OCI-LY7 (cell line): ENCODE measurements at regions not wholly inside any gene's neighbourhood (a gene's known extent, or its start where the extent isn't known, plus 50 kb on each side); places are given as distances from the start of the nearest gene placed in this dataset.

ENCODE experiments used
- BruUV-seq: library from RNA; stranded (reverse); fragments of 400-500 nt; replicated peaks from 2 replicates; lab custom pipeline; 2021; lab: Mats Ljungman, UMichigan
- CTCF ChIA-PET: fragments of 300-600 bp; sonication (Branson Sonifier 250); formaldehyde crosslinking; loops from one replicate; lab custom pipeline; 2022; ENCODE audit warnings: antibody characterized with exemption; ENCODE audit not compliant: unreplicated experiment; lab: Charles Lee
- POLR2A ChIA-PET: fragments of 300-600 bp; sonication (Branson Sonifier 250); formaldehyde crosslinking; loops from one replicate; lab custom pipeline; 2022; ENCODE audit warnings: antibody characterized with exemption; lab: Charles Lee
- DNase-seq: peaks from one replicate; pipeline ENCODE4 v3.0.0-alpha.2; 2015; ENCODE audit warnings: low spot score
- H2AFZ ChIP-seq: fragments of 200-600 bp; sonication (generic), shearing (Covaris generic); 2 replicates; pipeline ENCODE4 v1.6.1; 2014; ENCODE audit warnings: mild to moderate bottlenecking, antibody characterized with exemption, low read length, moderate library complexity
- H3K27ac ChIP-seq: fragments of 200-600 bp; sonication (generic); 2 replicates; pipeline ENCODE4 v1.5.1; 2014; ENCODE audit warnings: mixed run types, low read depth, mild to moderate bottlenecking, moderate library complexity, low read length, inconsistent platforms; ENCODE audit not compliant: poor library complexity, severe bottlenecking
- H3K36me3 ChIP-seq: fragments of 200-600 bp; sonication (generic); 2 replicates; pipeline ENCODE4 v1.6.1; 2014; ENCODE audit warnings: mild to moderate bottlenecking, antibody characterized with exemption, low read length, moderate library complexity, mixed read lengths; ENCODE audit not compliant: insufficient read depth
- H3K4me1 ChIP-seq: fragments of 200-600 bp; sonication (generic); 2 replicates; pipeline ENCODE4 v1.5.1; 2014; ENCODE audit warnings: mild to moderate bottlenecking, low read length; ENCODE audit not compliant: insufficient read depth, poor library complexity, severe bottlenecking
- H3K4me2 ChIP-seq: fragments of 200-600 bp; sonication (generic); 2 replicates; pipeline ENCODE4 v1.6.1; 2014; ENCODE audit warnings: mild to moderate bottlenecking, low read length
- H3K4me3 ChIP-seq: fragments of 200-600 bp; sonication (generic); 2 replicates; pipeline ENCODE4 v1.5.1; 2014; ENCODE audit warnings: mild to moderate bottlenecking, low read depth, low read length; ENCODE audit not compliant: poor library complexity, severe bottlenecking
- H3K79me2 ChIP-seq: fragments of 200-600 bp; sonication (generic); 2 replicates; pipeline ENCODE4 v1.6.1; 2016; ENCODE audit warnings: low read depth, mild to moderate bottlenecking, low read length, moderate library complexity, mixed read lengths; ENCODE audit not compliant: insufficient read depth
- H3K9me2 ChIP-seq: fragments of 200-600 bp; sonication (generic); 2 replicates; pipeline ENCODE4 v1.6.1; 2016; ENCODE audit warnings: mild to moderate bottlenecking, low read length, mixed read lengths; ENCODE audit not compliant: insufficient read depth
- H3K9me3 ChIP-seq: fragments of 200-600 bp; sonication (generic); 2 replicates; pipeline ENCODE4 v1.6.1; 2014; ENCODE audit warnings: mild to moderate bottlenecking, mixed run types, low read length, mixed read lengths
- H4K20me1 ChIP-seq: fragments of 200-600 bp; sonication (generic); 2 replicates; pipeline ENCODE4 v1.6.1; 2014; ENCODE audit warnings: mild to moderate bottlenecking, antibody characterized with exemption, low read length, moderate library complexity, mixed read lengths; ENCODE audit not compliant: insufficient read depth
- CTCF ChIP-seq: fragments of 200-600 bp; sonication (generic); conservative IDR thresholded peaks from 2 replicates; pipeline ENCODE4 v1.5.1; 2014; ENCODE audit warnings: mild to moderate bottlenecking, antibody characterized with exemption, low read length, moderate library complexity, mixed read lengths
- EZH2phosphoT487 ChIP-seq: fragments of 200-600 bp; sonication (generic); IDR thresholded peaks from 2 replicates; pipeline ENCODE4 v1.6.1; 2018; ENCODE audit warnings: low read depth, borderline replicate concordance, mild to moderate bottlenecking, mixed run types, antibody characterized with exemption, low read length, moderate library complexity, mixed read lengths
- intact Hi-C: fragments of 100-400 bp; cut with micrococcal nuclease; formaldehyde crosslinking; loops from one replicate; pipeline ENCODE4 v1.10.0; 2022; ENCODE audit not compliant: unreplicated experiment

GRCh38 chr13:91135376-91135775 lies 212.1 kb upstream of the MIR17HG start:
- CTCF ChIA-PET = no interaction called here
- H4K20me1 ChIP-seq = no peaks in the 10 kb centered on the region

GRCh38 chr13:91135968-91136367 lies 211.5 kb upstream of the MIR17HG start:
- no peaks in the 10 kb centered on the region for H3K9me2 ChIP-seq
- no peak for TF ChIP-seq EZH2phosphoT487
- TF ChIP-seq CTCF = no peak
- POLR2A ChIA-PET = interaction anchor here (0.6 to 1.4 kb wide), 9 partner anchors 11 to 1260 kb away, joined by 3 to 6 read pairs (median 3); no protein-coding TSS in a partner anchor
- no peaks in the 10 kb centered on the region for H4K20me1 ChIP-seq
- DNase-seq = no peak
- CTCF ChIA-PET = no interaction called here
- no peaks in the 10 kb centered on the region for H3K79me2 ChIP-seq
- BruUV-seq = no TSS peak
- H2AFZ ChIP-seq = no peak overlapping the region
- H3K4me3 ChIP-seq = no peak overlapping the region
- no peak overlapping the region for H3K4me2 ChIP-seq
- no peaks in the 10 kb centered on the region for H3K9me3 ChIP-seq
- intact Hi-C loops = no loop called here
- no peaks in the 10 kb centered on the region for H3K4me1 ChIP-seq
- no peak overlapping the region for H3K27ac ChIP-seq
- H3K36me3 ChIP-seq = no peaks in the 10 kb centered on the region

More at GRCh38 chr13:91135376-91135775, 212.1 kb upstream of the MIR17HG start:
- BruUV-seq = no TSS peak
- H3K79me2 ChIP-seq = no peaks in the 10 kb centered on the region
- H3K9me2 ChIP-seq = no peaks in the 10 kb centered on the region
- no peaks in the 10 kb centered on the region for H3K36me3 ChIP-seq
- intact Hi-C loops = no loop called here
- no peak overlapping the region for H2AFZ ChIP-seq
- no peak overlapping the region for H3K4me2 ChIP-seq
- TF ChIP-seq CTCF (no peak), EZH2phosphoT487 (no peak)
- POLR2A ChIA-PET = interaction anchor here (0.8 to 1.4 kb wide), 3 partner anchors 12 to 219 kb away, joined by 3 to 5 read pairs (median 4); no protein-coding TSS in a partner anchor
- no peak overlapping the region for H3K27ac ChIP-seq
- no peaks in the 10 kb centered on the region for H3K9me3 ChIP-seq
- no peak for DNase-seq
- H3K4me3 ChIP-seq = no peak overlapping the region
- no peaks in the 10 kb centered on the region for H3K4me1 ChIP-seq

GRCh38 chr13:91136806-91137205 lies 210.7 kb upstream of the MIR17HG start:
- H3K4me2 ChIP-seq = no peak overlapping the region
- H3K4me3 ChIP-seq = no peak overlapping the region
- no peaks in the 10 kb centered on the region for H3K9me3 ChIP-seq
- H3K27ac ChIP-seq = no peak overlapping the region
- CTCF ChIA-PET = no interaction called here
- no peaks in the 10 kb centered on the region for H3K79me2 ChIP-seq
- no peak overlapping the region for H2AFZ ChIP-seq
- no peak for DNase-seq
- POLR2A ChIA-PET = interaction anchor here (0.5 to 1.9 kb wide), 13 partner anchors 9 to 1015 kb away, joined by 3 to 11 read pairs (median 3); no protein-coding TSS in a partner anchor
- no peaks in the 10 kb centered on the region for H3K36me3 ChIP-seq
- intact Hi-C loops = no loop called here
- no peak for TF ChIP-seq CTCF
- no peak for TF ChIP-seq EZH2phosphoT487
- no peaks in the 10 kb centered on the region for H3K9me2 ChIP-seq
- no peaks in the 10 kb centered on the region for H3K4me1 ChIP-seq
- no peaks in the 10 kb centered on the region for H4K20me1 ChIP-seq
- BruUV-seq = no TSS peak
